GM12872 (cell line): ENCODE measurements at regions not wholly inside any gene's neighbourhood (a gene's known extent, or its start where the extent isn't known, plus 50 kb on each side); places are given as distances from the start of the nearest gene placed in this dataset.

ENCODE experiments used
- TF ChIP-seq, protein P1 (sequence below): IDR thresholded peaks from 3 replicates; pipeline ENCODE4 v1.5.1; 2011; ENCODE audit warnings: low read depth, mild to moderate bottlenecking, low read length, moderate library complexity; ENCODE audit not compliant: insufficient read depth

- TF ChIP-seq, protein P1, sequence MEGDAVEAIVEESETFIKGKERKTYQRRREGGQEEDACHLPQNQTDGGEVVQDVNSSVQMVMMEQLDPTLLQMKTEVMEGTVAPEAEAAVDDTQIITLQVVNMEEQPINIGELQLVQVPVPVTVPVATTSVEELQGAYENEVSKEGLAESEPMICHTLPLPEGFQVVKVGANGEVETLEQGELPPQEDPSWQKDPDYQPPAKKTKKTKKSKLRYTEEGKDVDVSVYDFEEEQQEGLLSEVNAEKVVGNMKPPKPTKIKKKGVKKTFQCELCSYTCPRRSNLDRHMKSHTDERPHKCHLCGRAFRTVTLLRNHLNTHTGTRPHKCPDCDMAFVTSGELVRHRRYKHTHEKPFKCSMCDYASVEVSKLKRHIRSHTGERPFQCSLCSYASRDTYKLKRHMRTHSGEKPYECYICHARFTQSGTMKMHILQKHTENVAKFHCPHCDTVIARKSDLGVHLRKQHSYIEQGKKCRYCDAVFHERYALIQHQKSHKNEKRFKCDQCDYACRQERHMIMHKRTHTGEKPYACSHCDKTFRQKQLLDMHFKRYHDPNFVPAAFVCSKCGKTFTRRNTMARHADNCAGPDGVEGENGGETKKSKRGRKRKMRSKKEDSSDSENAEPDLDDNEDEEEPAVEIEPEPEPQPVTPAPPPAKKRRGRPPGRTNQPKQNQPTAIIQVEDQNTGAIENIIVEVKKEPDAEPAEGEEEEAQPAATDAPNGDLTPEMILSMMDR = no peak
These were observed 86.7 kb downstream of the S1PR1 start for GRCh38 chr1:101323535-101323934.

DNA sequence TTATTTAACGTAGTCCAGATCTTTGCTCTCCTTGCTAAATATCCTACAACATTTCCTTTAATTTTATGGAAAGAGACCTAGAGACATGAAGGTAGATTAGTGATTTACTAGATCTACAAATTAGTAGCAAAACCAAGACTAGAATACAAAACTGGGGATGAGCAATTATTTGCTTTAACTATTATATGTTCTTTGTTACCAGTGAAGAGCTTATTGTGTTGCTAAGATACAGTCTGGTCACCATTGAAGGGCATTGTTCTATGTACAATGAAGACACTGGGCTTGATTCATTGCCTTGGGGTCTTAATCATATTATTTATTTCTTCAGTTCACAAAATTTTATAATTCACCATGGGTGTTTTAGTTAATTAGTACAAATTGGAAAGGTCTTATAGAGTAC lies 88.3 kb downstream of the S1PR1 start:
- TF ChIP-seq, protein P1 = no peak

- TF ChIP-seq, protein P1 = no peak
These were observed 93.8 kb downstream of the S1PR1 start for GRCh38 chr1:101330427-101331130.

DNA sequence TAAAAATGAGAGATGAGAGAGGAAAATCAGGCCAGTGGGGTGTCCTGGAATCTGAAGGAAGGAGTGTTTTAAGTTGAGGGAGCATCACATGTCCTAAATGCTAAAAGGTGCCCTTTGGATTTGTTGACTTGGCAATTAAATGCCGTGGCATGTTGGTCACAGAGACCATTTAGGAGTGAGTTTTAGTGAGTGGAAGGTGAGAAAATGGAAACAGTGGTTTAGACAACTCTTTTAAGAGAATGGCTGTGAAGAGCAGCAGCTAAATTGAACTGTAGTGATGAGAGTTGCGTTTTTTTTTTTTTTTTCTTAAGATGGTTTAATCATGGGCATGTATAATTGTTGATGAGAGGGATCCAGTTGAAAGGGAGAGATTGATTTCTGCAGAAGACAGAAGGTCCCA lies 95.0 kb downstream of the S1PR1 start:
- TF ChIP-seq, protein P1 = no peak

DNA sequence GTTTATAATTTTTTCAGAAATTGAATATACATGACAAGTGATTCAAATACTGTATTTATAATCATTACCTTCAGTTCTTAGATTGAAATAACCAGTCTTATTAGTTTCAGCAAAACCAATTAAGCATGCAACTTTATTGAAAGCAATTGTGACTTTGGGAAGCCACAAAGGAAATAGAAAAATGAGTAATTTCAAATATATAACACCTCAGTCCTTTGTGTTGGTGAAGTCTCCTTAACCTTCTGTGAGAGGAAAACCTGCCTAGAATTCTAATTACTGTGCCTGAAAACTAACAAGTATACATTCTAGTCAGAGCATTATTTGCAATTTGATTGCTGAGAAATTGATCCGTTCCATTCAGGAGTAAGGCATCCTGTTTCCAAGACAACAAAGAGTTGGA lies 95.8 kb downstream of the S1PR1 start:
- TF ChIP-seq, protein P1 = no peak

GRCh38 chr1:101333186-101333585 lies 96.4 kb downstream of the S1PR1 start:
- TF ChIP-seq, protein P1 = no peak

DNA sequence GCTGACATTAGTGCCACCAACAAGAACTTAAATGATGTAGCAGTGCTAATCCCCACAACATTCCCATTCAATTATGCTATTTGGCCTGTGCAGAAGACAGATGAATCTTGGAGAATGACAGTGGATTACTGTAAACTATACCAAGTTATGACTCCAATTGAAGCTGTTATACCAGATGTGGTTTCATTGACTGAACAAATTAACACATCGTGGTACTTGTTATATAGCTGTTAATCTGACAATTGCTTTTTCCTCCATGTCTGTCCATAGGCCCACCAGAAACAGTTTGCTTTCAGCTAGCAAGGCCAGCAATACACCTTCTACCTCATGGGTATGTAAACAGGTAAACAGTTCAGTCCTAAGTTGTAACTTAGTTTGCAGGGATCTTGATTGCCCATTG lies 101.1 kb downstream of the S1PR1 start:
- TF ChIP-seq, protein P1 = no peak
